ENCODE measurements at regions not wholly inside any gene's neighbourhood (a gene's known extent, or its start where the extent isn't known, plus 50 kb on each side); places are given as distances from the start of the nearest gene placed in this dataset.

DNA sequence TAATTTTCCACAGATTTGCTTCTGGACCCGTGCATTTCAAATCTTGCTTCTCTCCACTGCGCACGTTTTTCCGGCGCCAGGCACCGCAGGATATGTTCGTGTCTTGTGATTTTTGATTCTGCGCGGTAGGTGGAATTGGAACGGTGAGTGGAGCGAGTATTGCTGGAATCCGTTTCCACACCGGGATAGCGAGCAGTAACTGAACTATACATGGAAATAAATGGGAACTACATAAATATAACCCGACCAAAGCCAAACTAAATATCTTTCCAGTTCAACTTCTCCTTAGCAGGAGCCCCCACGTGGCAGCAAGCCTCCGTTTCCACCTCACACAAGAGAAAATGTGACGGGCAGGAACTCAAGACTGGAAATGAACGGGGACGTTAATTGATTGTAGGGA, 154.0 kb downstream of the SEC14L1 start:
- whole genome bisulfite sequencing, 2 donors (ENCODE audit: low coverage in 1 of 2): 92 to 100% methylated on average over 2 to 20 of the region's 20 CpGs
- in situ Hi-C loops (cut with MboI; ENCODE audit: low pct_ligation_motif_present in 1 of 4, low pct_unique_long_range_greater_than_20kb in 1 of 4, low sequenced_read_pairs in 3 of 4) (no loop called here), intact Hi-C loops (cut with DNase I; ENCODE audit: low total_unique reads) (no loop called here)

GRCh38 chr17:77295241-77295853, 154.6 kb downstream of the SEC14L1 start:
- H3K27ac ChIP-seq: no peak overlapping the region
- WGBS, 2 donors (ENCODE audit: low coverage in 1 of 2): 77% methylated on average over 12 of the region's 12 CpGs; no CpG with 5 or more reads in 1 of the 2 donors
- in situ Hi-C loops (cut with MboI; ENCODE audit: low pct_ligation_motif_present in 1 of 4, low pct_unique_long_range_greater_than_20kb in 1 of 4, low sequenced_read_pairs in 3 of 4) (no loop called here), intact Hi-C loops (cut with DNase I; ENCODE audit: low total_unique reads) (no loop called here)
- TF ChIP-seq, protein P1, sequence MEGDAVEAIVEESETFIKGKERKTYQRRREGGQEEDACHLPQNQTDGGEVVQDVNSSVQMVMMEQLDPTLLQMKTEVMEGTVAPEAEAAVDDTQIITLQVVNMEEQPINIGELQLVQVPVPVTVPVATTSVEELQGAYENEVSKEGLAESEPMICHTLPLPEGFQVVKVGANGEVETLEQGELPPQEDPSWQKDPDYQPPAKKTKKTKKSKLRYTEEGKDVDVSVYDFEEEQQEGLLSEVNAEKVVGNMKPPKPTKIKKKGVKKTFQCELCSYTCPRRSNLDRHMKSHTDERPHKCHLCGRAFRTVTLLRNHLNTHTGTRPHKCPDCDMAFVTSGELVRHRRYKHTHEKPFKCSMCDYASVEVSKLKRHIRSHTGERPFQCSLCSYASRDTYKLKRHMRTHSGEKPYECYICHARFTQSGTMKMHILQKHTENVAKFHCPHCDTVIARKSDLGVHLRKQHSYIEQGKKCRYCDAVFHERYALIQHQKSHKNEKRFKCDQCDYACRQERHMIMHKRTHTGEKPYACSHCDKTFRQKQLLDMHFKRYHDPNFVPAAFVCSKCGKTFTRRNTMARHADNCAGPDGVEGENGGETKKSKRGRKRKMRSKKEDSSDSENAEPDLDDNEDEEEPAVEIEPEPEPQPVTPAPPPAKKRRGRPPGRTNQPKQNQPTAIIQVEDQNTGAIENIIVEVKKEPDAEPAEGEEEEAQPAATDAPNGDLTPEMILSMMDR (IDR thresholded peaks at IDR 0.05): no peak
- TF ChIP-seq POLR2AphosphoS5 (IDR thresholded peaks at IDR 0.05): no peak
- no peak for TF ChIP-seq EP300 (IDR thresholded peaks at IDR 0.05; ENCODE audit: low read depth)
- TF ChIP-seq POLR2A (IDR thresholded peaks at IDR 0.05): no peak
- no peak for DNase-seq
- H3K27me3 ChIP-seq: no peaks in the 10 kb centered on the region
- H3K4me3 ChIP-seq: no peak overlapping the region
- no peaks in the 10 kb centered on the region for H3K9me3 ChIP-seq
- peaks cover 0 to 9% (median 0%) of the 10 kb centered on the region in 4 donors for H3K4me1 ChIP-seq
- H3K36me3 ChIP-seq: no peaks in the 10 kb centered on the region

More for the DNA sequence above, 154.0 kb downstream of the SEC14L1 start:
- no peaks in the 10 kb centered on the region for H3K36me3 ChIP-seq
- no peaks in the 10 kb centered on the region for H3K27me3 ChIP-seq
- no peak for TF ChIP-seq POLR2A (IDR thresholded peaks at IDR 0.05)
- TF ChIP-seq EP300 (IDR thresholded peaks at IDR 0.05; ENCODE audit: low read depth): no peak
- no peak for TF ChIP-seq POLR2AphosphoS5 (IDR thresholded peaks at IDR 0.05)
- TF ChIP-seq, protein P1 (IDR thresholded peaks at IDR 0.05): no peak
- H3K27ac ChIP-seq: no peak overlapping the region
- no peak for DNase-seq
- H3K4me1 ChIP-seq: peaks cover 0 to 3% (median 0%) of the 10 kb centered on the region in 4 donors
- no peaks in the 10 kb centered on the region for H3K9me3 ChIP-seq
- H3K4me3 ChIP-seq: no peak overlapping the region

GRCh38 chr17:77296769-77297409, 156.1 kb downstream of the SEC14L1 start:
- Histone ChIP-seq H3K27ac (no peak overlapping the region), H3K4me1 (peaks cover 0 to 15% (median 0%) of the 10 kb centered on the region in 4 donors), H3K27me3 (no peaks in the 10 kb centered on the region), H3K36me3 (no peaks in the 10 kb centered on the region), H3K4me3 (no peak overlapping the region), H3K9me3 (no peaks in the 10 kb centered on the region)
- in situ Hi-C loops (cut with MboI; ENCODE audit: low pct_ligation_motif_present in 1 of 4, low pct_unique_long_range_greater_than_20kb in 1 of 4, low sequenced_read_pairs in 3 of 4): no loop called here
- no peak for TF ChIP-seq POLR2AphosphoS5 (IDR thresholded peaks at IDR 0.05)
- no peak for TF ChIP-seq EP300 (IDR thresholded peaks at IDR 0.05; ENCODE audit: low read depth)
- TF ChIP-seq, protein P1 (IDR thresholded peaks at IDR 0.05): no peak
- TF ChIP-seq POLR2A (IDR thresholded peaks at IDR 0.05): no peak
- no peak for DNase-seq
- intact Hi-C loops (cut with DNase I; ENCODE audit: low total_unique reads): no loop called here
- 93 to 95% methylated on average over 5 to 6 of the region's 6 CpGs for WGBS, 2 donors (ENCODE audit: low coverage in 1 of 2)

DNA sequence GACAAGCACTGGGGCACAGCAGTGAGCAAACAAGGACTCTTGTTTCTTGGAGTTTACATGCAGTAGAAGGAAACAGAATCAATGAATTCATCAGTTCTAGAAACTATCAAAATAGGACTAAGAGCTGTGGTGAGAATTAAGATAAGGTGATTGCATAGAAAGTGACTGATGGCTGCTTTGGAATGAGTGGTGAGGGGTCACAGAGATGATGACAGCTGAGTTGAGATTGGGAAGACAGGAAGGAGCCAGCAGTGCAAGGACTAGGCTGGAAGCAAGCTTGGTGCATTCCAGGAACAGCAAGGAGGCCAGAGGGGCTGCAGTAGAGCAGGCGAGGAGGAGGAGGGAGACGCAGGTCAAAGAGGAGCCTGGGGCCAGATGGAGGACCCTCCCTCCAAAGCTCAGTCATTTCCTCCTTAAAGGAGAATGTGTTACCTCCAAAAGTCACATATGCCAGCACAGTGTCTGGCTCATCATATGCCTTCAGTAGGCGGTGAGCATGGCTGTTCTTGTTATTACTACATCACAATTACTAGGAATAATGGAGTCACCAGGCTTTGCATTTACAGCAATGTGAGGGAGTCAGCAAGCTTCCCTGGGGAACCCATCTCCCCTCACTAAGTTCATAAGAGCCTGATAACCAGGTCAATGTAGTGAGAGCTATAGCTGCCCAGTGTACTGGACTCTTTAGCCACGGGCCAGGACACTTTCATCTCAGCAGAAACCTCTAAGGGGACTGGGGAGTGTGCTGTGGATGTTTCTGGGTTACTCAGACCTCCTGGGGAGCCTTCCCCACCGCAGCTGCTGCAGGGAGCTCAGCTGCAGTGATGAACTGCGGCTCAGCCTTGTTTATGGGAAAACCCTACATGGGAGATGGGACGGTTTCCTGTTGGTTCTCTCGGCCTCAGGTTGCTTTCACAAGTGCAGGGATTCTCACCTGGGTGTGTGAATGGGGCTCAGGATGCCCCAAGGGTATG, 157.2 kb downstream of the SEC14L1 start:
- H3K27me3 ChIP-seq: no peaks in the 10 kb centered on the region
- TF ChIP-seq, protein P1 (IDR thresholded peaks at IDR 0.05): no peak
- no peak for TF ChIP-seq EP300 (IDR thresholded peaks at IDR 0.05; ENCODE audit: low read depth)
- no peak for TF ChIP-seq POLR2A (IDR thresholded peaks at IDR 0.05)
- no peak for TF ChIP-seq POLR2AphosphoS5 (IDR thresholded peaks at IDR 0.05)
- no peak for DNase-seq
- in situ Hi-C loops (cut with MboI; ENCODE audit: low pct_ligation_motif_present in 1 of 4, low pct_unique_long_range_greater_than_20kb in 1 of 4, low sequenced_read_pairs in 3 of 4): no loop called here
- H3K4me1 ChIP-seq: peaks cover 0 to 15% (median 0%) of the 10 kb centered on the region in 4 donors
- no peak overlapping the region for H3K27ac ChIP-seq
- H3K9me3 ChIP-seq: no peaks in the 10 kb centered on the region
- 86 to 88% methylated on average over 2 to 8 of the region's 8 CpGs for WGBS, 2 donors (ENCODE audit: low coverage in 1 of 2)
- no peak overlapping the region for H3K4me3 ChIP-seq
- intact Hi-C loops (cut with DNase I; ENCODE audit: low total_unique reads): no loop called here
- H3K36me3 ChIP-seq: no peaks in the 10 kb centered on the region

Measured in transverse colon (tissue), 4 donors.